ENCODE measurements at regions not wholly inside any gene's neighbourhood (a gene's known extent, or its start where the extent isn't known, plus 50 kb on each side); places are given as distances from the start of the nearest gene placed in this dataset.
"Not testable (repeated sequence)": the region's sequence is repeated elsewhere in the genome, so short reads cannot be mapped to it uniquely, and the experiment has no call there.

DNA sequence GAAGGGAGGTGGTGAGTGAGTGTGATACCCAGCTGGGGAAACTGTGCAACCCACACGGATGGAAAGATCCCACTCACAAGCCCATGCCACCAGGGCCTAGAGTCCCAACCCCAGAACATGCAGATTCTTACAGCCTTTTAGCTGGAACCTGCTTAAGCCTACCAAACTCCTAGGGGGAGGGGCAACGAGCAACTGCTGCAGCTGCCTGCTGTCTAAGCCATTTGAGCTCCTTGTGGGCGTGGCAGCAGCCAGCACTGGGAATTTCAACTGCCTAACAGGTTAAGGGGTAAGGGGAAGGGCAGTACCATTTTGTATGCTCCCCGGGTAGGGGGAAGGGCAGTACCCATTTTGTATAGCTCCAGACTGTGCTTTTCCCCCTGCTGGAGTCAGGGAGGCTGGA is 673.2 kb upstream of the BCHE start:
- no peak for FAIRE-seq

DNA sequence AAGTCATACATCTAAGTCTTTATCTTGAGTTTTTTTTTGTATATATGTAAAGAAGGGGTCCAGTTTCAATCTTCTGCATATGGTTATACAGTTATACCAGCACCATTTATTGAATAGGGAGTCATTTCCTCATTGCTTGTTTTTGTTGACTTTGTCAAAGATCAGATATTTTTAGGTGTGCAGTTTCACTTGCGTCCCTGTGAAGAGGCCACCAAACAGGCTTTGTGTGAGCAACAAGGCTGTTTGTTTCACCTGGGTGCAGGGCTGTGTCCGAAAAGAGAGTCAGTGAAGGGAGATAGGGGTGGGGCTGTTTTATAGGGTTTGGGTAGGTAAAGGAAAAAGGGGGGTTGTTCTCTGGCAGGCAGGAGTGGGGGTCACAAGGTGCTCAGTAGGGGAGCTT is 663.2 kb upstream of the BCHE start:
- not testable (repeated sequence) for FAIRE-seq

DNA sequence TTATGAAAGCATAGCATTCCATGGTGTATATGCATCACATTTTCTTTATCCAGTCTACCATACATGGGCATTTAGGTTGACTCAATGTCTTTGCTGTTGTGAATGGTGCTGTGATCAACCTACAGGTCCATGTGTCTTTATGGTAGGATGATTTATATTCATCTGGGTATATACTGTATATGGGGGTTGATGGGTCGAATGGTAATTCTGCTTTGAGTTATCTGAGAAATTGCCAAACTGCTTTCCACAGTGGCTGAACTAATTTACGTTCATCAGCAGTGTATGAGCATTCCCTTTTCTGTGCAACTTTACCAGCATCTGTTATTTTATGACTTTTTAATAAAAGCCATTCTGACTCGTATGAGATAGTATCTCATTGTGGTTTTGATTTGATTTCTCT is 662.4 kb upstream of the BCHE start:
- FAIRE-seq, result no peak

DNA sequence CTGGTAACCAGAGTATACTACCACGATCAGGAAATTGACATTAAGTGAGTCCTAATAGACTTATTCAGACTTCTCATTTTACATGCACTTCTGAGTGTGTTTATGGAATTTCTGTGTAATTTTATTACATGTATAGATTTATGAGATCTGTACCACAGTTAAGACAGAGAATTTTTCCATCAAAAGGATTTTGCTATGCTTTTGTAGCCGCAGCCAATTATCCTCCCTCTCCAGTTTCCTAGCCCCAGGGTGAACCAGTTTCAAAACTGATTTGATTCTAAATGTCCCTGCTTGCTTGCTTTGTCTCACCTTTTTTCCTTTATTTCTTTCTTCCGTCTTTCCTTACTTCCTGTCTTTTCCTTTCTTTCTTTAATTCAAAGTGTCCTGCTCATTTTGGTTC is 661.2 kb upstream of the BCHE start:
- FAIRE-seq, result no peak

DNA sequence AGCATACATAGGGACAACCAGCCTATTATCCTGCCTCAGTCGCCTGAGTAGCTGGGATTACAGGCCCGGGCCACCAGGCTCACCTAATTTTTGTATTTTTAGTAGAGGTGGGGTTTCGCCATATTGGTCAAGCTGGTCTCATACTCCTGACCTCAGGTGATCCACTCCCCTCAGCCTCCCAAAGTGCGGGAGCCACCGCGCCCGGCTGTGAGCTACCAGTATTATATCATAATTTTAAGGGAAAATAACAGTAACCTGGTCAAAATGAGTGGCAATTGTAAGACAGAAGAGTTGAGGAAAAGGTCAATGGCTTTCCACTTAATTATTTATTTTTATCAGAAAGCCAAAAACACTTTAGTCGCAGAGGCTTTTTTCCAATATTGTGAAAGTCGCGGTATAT is 652.6 kb upstream of the BCHE start:
- FAIRE-seq, result no peak

DNA sequence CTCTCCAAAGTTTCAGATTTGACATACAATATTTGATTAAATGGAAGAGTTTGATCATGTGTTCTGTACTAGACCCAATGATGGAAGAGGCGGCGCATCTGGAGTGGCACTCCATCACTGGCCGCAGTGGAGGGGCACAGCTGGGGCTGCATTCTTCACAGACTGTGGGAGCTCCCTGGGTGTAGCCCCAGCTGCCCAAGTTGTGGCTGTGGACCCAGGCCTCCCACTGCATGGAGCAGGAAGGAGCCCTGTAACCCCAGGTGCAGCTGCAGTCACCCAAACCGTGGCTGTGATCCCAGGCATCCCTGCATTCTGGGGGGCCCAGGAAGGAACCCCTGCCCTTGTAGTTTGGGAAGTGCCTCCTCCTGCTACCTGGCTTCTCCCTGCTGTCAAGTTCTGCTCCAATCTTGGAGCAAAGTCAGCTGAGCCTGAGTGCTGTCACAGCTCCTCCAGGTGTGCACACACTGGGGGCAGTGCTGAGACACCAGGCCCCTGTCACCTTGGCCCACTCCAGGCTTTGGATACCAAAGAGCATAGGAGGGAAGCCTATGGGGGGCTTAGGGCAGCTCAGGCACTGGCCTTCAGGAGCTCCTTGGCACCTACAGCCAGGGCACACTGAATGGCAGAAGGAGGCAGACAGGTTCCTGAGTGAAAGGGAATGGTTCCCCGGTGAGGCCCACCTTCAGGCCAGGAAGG is 651.9 kb upstream of the BCHE start:
- FAIRE-seq, result no peak

DNA sequence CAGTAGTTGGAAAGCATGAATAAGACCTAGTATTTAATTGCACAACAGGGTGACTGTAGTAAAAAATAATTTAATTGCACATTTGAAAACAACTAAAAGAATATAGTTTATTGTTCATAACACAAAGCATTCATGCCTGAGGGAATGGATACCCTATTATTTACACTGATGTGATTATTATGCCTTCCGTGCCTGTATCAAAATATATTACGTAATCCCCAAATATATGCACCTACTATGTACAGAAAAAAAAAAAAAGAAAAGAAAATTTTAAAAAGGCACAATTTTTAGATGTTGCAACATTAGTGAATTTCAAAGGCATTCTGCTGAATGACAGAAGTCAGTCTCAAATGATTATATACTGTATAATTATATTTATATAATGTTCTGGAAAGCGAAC is 647.2 kb upstream of the BCHE start:
- no peak for FAIRE-seq

DNA sequence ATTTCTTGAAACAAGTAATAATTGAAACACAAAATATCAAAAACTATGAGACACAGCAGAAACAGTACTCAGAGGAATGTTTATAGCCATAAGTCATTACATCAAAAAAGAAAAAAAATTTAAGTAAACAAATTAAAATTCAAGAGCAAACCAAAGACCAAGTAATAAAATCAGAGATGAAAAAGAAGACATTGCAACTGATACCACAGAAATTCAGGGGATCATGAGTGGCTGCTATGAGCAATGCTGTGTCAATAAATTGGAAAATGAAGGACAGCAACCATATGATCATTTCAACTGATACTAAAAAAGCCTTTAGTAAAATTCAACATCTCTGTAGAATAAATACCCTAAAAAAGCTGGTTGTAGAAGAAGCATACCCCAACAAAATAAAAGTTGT is 644.1 kb upstream of the BCHE start:
- FAIRE-seq, result no peak

DNA sequence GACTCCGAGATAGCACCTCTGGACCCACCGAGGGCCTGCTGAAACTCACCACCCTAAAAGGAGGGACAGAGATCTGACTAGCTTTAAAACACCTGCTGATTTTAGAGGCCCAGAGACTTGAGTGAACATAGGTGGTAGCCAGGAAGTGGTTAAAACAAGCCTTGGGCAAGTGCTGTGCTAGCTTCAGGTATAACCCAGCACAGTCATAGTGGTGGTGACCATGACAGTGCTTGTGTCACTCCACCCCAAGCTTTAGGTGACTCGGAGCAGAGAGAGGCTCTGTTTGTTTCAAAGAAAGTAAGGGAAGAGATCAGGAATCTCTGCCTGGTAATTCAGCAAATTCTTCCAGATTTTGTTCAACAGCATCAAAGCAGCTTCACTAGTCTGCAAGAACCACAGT is 641.1 kb upstream of the BCHE start:
- FAIRE-seq, result no peak

DNA sequence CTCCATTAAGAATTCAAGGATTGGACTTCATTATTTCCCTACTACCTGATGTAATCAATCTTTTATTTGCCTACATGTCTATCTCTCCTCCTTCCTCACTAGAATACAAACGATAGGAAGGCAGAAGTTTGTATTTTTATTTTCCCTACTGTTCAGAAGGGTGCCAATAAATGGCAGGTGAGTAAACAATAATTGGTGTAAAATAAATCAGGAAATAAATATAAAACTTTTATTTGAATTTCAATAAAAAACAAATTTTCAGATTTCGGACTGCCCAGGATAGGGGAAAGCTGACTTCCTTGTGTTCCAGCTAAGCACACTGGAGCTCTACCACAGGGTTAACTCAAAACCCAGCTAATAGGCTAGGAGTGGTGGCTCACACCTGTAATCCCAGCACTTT is 636.3 kb upstream of the BCHE start:
- FAIRE-seq, result no peak

DNA sequence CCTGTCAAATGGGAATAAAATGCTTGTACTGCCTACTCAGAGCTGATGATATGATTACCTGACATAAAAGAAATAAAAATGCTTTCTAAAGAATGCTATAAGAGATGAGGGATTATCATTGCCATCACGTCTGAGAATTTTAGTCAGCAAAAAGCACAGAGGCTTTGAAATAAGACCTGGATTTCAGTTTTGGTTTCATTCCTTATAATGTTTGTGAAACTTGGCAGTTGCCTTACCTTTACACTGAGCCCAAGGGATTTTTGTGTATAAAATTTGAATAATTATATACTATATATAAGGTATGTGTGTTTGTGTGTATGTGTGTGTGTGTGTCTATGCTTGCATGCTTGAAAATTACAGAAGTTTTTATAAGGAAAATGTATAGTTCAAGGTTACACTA is 634.8 kb upstream of the BCHE start:
- no peak for FAIRE-seq

DNA sequence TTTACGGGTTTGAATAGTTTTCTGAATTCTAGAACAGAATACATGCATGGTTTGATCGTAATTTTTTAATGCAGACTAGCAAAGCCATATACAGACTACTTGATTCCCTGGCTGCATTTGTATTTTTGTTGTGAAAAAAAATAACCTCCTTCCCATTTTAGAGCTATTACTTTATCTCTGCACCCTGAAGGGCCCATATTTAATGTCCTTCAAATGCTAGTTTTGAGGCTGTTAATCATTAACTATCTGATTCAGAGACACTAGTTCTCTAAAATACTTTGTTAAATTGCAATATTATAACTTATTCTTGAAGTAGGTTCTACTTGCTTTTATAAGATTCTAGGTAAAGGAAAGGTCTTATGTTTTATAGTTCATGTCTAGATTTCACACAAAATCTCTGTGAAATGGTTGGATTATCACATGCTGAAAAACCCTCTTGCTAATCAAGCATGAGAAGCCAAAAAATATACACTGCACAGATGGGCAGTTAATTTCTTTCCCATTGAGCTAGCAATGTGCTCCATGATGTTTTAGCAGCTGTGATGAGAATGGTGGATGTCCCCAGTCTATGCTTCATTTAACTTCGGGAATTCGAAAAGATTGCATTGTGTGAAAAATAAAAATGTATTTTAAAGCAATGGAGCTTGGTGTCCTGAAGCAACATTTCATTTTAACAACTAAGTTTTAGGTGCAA is 634.0 kb upstream of the BCHE start:
- no peak for FAIRE-seq

DNA sequence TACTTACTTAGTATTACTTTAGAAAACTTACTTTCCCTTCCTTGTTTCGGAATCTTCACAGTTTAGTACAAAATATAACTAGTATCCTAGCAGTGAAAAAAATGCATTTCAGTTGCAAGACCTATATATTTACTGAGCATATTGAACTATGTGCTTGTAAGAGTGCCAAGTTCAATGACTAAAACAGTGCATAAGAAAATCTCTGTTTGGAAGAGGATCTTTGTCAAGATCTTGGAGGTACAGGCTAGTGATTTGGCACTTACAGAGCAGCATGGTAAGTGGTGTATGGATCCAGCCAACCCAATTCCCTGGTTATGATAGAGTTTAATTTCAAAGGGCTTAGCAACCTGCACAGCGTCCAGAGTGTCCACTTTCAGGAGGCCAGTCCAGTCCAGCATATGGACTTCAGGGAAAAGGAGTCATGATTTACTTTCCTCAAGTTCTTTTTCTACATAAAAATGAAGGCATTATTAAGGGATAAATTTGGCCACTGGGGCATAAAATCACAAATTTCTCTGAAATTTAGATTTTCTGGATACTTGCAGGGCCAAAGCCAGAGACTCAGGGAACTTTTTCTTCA is 625.8 kb upstream of the BCHE start:
- FAIRE-seq, result no peak

DNA sequence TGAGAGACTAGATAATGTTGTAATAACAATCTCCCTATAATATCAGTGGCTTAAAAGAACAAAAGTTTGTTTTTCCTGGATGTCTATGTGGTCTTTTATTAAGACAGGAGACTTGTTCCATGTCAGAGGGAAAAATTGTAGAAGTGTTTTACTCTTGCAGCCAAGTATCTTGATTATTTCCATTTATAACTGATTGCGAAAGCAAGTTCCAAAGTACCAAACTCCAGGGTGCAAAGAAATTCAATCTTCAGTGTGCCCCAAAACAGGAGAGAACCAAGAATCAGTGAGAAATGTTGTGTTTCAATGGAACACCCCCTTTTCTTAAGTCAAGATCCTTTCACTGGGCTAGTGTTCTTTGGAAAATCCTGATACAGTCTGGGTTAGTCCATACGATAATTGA is 624.4 kb upstream of the BCHE start:
- FAIRE-seq, result no peak

DNA sequence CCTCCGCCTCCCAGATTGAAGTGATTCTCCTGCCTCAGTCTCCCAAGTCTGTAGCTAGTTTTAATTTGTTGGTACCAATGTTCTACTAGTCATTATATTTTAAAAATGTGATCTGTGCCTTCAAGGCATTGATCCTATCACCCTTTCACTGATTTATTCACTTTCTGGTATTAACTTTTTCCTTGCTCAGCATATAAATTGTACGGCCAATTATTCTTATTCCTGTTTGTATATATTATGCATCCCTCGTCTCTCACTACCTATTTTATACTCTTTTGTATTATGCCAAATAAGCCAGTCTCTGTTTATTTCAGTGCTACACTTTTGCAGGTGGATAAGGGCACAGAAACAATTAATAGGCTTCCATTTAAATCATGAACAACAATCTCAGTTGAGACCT is 620.2 kb upstream of the BCHE start:
- no peak for FAIRE-seq

DNA sequence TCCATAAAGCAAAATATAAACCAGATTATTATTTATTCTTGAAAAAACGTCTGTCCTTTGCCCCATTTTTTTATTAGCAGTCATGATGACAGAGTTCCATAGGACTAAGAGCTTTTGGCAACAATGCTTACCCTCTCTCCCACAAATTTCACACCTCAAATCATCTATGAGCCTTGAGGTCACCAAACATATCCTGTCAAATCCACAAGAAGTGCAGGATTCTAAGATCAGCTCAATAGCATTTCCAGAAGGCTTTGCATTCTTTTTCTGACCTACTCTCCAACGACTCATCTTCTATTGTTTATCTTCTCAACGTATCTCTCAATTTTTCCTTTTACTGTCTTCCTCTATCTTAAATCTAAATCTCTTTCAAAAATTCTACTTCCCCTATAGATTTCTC is 619.1 kb upstream of the BCHE start:
- no peak for FAIRE-seq

DNA sequence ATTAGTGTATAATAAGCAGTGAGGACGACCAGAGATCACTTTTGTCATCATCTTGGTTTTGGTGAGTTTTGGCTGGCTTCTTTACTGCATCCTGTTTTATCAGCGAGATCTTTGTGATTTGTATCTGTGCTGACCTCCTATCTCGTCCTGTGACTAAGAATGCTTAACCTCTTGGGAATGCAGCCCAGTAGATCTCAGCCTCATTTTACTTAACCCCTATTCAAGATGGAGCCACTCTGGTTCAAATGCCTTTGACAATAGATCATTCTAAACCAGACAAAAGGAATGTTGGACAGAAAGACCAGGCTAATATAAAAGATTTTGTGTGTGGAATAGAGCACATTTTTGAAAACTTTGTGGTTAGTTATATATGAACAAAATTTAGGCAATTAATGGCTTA is 618.5 kb upstream of the BCHE start:
- no peak for FAIRE-seq

DNA sequence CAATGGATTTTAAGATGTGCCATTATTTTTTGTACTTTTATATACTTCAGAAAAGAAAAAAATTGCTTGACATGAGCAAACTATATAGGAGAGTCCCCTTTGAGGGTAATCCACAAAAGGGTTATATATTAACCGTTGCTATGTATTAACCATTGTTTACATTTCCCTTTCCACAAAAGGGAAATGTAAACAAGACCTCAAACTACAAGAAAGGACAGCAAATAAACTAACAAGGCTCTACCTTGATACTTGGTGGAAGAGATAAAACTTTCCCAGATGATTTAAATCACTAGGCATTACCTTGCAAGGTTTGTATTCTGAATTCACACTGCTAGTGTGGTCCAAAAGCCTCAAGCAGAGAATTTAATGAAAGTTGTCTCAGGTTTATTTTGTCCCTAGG is 616.3 kb upstream of the BCHE start:
- no peak for FAIRE-seq

DNA sequence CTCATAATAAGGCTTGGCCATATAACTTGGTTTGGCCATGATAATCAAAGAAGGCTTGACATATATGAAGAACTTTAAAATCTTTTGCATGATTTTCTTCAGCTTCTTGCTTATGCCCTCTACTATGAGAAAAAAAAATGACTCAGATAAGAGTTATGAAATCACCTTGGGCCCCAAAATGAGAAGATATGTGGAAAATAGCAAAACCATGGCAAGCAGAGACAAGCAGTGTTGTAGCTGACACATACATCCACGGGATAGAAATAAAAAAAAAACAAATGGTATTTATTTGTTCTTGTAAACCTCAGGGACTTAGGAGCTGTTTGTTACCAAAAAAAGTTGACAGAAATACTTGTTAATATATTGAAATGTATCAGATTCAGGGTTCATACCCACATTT is 614.8 kb upstream of the BCHE start:
- no peak for FAIRE-seq

DNA sequence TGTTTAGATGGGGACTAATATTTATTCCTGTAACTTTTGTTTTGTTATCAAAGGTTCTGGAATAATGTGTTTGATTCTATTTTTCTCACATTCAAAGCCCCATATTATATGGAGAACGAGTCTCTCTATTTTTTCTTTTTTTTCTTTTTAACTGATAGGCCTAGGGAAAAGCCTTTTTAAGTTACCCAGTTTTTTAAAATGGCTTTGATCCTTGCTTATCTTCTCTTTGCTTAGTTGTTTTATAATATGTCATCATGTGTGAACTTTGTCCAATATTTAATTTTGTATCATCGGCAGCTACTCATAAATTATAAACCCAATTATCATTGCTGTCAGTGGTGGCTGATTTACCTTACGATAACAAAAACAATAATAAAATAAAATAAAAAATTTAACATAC is 610.3 kb upstream of the BCHE start:
- no peak for FAIRE-seq

DNA sequence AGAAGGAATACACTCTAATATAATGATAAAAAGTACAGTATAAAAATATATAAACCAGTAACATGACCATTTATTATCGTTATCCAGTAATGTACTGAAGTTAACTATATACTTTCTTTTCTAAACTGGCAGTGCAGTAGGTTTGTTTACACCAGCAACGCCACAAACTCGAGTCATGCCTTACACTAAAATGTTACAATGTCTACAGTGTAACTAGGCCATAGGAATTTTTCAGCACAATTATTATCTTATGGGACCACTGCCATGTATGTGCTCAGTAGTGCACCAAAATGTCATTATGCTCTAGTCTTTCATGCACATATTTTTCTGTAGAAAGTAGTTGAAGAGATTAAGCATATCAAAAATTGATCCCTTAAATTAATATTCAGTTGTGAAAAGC is 609.8 kb upstream of the BCHE start:
- no peak for FAIRE-seq

DNA sequence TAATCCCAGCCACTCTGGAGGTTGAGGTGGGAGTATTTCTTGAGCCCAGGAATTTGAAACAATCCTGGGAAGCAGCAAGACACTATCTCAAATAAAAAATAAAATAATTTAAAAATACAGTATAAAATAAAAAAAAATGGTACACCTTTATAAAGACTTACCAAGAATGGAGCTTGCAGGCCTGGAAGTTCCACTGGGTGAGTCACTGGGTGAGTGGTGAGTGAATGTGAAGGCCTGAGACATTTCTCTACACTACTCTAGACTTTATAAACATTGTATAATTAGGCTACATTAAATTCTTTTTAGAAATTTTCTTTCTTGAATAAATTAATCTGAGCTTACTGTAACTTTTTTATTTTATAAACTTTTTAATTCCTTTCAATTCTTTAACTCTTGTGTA is 609.1 kb upstream of the BCHE start:
- no peak for FAIRE-seq

DNA sequence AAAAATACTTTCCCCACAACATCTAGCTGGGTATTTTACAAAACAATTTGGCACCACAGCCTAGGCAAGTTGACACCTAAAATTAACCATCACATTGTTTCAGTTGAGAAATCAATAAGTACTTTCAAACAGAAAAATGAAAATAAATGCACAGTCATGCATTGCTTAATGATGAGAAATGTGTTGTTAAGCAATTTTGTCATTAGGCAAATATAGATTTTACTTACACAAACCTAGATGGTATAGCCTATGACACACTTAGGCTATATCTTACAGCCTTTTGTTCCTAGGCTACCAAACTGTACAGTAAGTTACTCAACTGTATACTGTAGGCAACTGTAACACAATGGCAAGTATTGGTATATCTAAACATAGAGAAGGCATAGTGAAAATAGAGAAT is 608.6 kb upstream of the BCHE start:
- no peak for FAIRE-seq

DNA sequence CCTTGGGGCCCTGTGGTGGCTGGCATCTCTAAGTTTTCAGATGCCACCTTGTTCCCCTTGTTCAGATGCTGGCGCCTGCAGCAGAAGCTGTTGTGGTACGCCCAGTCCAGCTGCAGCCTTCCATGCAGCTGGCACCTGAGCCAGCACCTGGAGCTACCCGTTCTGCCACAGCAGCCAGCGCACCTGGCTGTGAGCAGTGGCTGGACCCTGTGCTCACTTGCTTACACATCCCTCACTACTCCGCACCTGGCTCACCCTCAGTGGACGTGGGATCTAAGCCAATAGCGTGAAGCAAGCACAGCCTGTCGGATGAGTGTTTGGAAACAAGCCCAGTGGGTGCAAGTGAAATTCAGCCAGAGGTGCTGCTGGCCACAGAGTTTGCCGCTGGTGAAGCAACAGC is 607.5 kb upstream of the BCHE start:
- no peak for FAIRE-seq

DNA sequence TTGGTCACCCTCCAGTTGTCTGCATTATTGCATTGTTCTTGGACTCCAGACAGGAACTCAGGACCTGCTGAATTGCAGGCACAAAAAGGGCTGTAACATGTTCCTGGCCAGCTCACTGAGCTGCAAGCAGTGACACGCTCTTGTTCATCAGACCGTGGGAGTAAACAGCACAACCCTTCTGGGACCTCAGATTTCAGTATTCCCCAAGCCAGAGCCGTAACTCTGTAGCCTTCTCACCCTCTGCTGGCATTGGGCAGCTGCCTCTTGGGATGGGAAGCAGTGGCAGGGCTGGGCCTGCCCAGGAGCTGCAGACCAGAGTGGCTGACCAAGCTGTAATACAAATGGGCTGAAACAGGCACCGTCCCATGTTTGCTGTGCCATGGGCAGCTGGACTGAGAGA is 607.1 kb upstream of the BCHE start:
- no peak for FAIRE-seq
